Cardiac muscle cell (in vitro differentiated cells and primary cell): ENCODE measurements at regions not wholly inside any gene's neighbourhood (a gene's known extent, or its start where the extent isn't known, plus 50 kb on each side); places are given as distances from the start of the nearest gene placed in this dataset.

Source experiments
- DNase-seq, 2 donors: peaks; one replicate each; pipeline versions ENCODE4 v3.0.0 to v3.0.0-alpha.2; 2010 to 2017; ENCODE audit warnings: low read depth in 1 of 2, low spot score in 1 of 2
- H3K27ac ChIP-seq: fragments of 200-600 bp; sonication (generic); 2 replicates; pipeline ENCODE4 v1.5.1; 2016
- H3K27me3 ChIP-seq: fragments of 200-600 bp; sonication (generic); 2 replicates; pipeline ENCODE4 v1.6.0; 2016; ENCODE audit warnings: control low read depth
- H3K36me3 ChIP-seq: fragments of 200-600 bp; sonication (generic); 2 replicates; pipeline ENCODE4 v1.5.1; 2016; ENCODE audit warnings: control low read depth
- H3K4me1 ChIP-seq: fragments of 200-600 bp; sonication (generic); 2 replicates; pipeline ENCODE4 v1.8.1; 2017; ENCODE audit warnings: low read depth, mild to moderate bottlenecking, mixed run types
- H3K4me3 ChIP-seq: fragments of 200-600 bp; sonication (generic); 2 replicates; pipeline ENCODE4 v1.5.1; 2016; ENCODE audit warnings: mild to moderate bottlenecking
- H3K9me3 ChIP-seq: fragments of 200-600 bp; sonication (generic); 2 replicates; pipeline ENCODE4 v1.5.1; 2017; ENCODE audit warnings: low read depth, mild to moderate bottlenecking, control low read depth
- CTCF ChIP-seq: IDR thresholded peaks from 2 replicates; pipeline ENCODE4 v1.5.1; 2012; ENCODE audit warnings: low read depth, mild to moderate bottlenecking, low read length

DNA sequence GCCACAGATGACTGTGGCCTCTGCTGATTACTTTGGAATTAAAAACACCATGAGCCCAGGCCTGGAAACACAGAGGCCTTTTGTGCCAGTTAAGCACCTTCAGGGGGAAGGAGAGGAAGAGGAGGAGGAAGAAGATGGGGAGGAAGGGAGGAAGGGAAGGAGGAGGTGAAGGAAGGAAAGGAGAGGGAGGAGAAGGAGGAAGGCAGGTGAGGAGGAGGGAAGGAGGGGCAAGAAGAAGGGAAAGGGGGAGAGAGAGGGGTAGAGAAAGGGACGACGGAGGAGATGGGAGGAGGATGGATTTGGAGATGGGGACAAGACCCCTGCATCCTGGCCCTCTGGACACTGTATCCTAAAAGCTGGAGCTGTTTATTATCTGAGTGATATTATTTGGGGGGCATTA is 231.0 kb downstream of the UQCRFS1 start:
- DNase-seq: no peak
- no peaks in the 10 kb centered on the region for H3K27me3 ChIP-seq
- H3K27ac ChIP-seq: no peak overlapping the region
- no peaks in the 10 kb centered on the region for H3K36me3 ChIP-seq
- no peaks in the 10 kb centered on the region for H3K9me3 ChIP-seq
- H3K4me1 ChIP-seq: no peaks in the 10 kb centered on the region
- H3K4me3 ChIP-seq: no peak overlapping the region
- no peak for TF ChIP-seq CTCF

- no peak for DNase-seq
- TF ChIP-seq CTCF: no peak
- Histone ChIP-seq H3K9me3 (no peaks in the 10 kb centered on the region), H3K27ac (no peak overlapping the region), H3K36me3 (no peaks in the 10 kb centered on the region), H3K4me1 (no peaks in the 10 kb centered on the region), H3K27me3 (no peaks in the 10 kb centered on the region), H3K4me3 (no peak overlapping the region)
Measured at GRCh38 chr19:28981518-28981917, 231.4 kb downstream of the UQCRFS1 start.

DNA sequence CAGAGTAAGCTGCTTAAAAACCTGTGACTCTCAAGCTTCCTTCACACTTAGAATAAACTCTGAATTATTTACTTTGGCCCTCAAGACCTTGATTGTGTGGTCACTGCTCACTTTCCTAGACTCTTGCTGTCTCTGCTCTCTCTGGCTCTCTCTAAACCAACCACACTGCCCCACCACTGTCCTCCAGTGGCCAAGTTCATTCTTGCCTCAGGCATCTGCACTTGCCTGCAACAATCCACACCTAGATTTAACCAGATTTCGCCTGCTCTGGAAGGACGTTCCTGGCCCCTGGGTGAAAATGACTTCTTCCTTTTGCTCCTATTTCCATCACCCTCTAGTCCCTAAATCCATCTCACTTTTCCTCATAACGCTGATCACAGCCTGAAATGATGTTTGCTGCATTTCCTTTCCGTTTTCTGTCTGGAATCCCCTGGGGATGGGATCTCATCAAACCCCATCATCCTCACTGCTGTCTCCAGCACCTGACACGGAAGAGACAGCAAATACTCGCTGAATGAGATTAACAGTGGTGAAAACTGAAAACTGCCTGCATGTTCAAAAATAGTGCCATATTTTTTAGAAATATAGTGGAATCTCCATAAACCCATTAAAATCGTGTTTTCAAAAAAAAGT is 232.6 kb downstream of the UQCRFS1 start:
- Histone ChIP-seq H3K27ac (no peak overlapping the region), H3K27me3 (no peaks in the 10 kb centered on the region), H3K9me3 (no peaks in the 10 kb centered on the region), H3K36me3 (no peaks in the 10 kb centered on the region), H3K4me1 (no peaks in the 10 kb centered on the region), H3K4me3 (no peak overlapping the region)
- TF ChIP-seq CTCF: peak; percentile 48
- DNase-seq: peak; percentile 28 to 42

GRCh38 chr19:28977826-28978225 is 235.1 kb downstream of the UQCRFS1 start:
- no peaks in the 10 kb centered on the region for H3K36me3 ChIP-seq
- no peaks in the 10 kb centered on the region for H3K27me3 ChIP-seq
- no peaks in the 10 kb centered on the region for H3K9me3 ChIP-seq
- peak; percentile 11 for TF ChIP-seq CTCF
- H3K4me1 ChIP-seq: no peaks in the 10 kb centered on the region
- H3K27ac ChIP-seq: no peak overlapping the region
- no peak overlapping the region for H3K4me3 ChIP-seq
- DNase-seq: no peak

- no peaks in the 10 kb centered on the region for H3K9me3 ChIP-seq
- no peak overlapping the region for H3K4me3 ChIP-seq
- no peak overlapping the region for H3K27ac ChIP-seq
- no peak for TF ChIP-seq CTCF
- no peaks in the 10 kb centered on the region for H3K27me3 ChIP-seq
- DNase-seq: no peak
- H3K4me1 ChIP-seq: no peaks in the 10 kb centered on the region
- no peaks in the 10 kb centered on the region for H3K36me3 ChIP-seq
Measured at GRCh38 chr19:28972058-28972852, 240.7 kb downstream of the UQCRFS1 start.
